Bronchial epithelial cell (primary cell): ENCODE measurements at regions not wholly inside any gene's neighbourhood (a gene's known extent, or its start where the extent isn't known, plus 50 kb on each side); places are given as distances from the start of the nearest gene placed in this dataset.
"Not testable (repeated sequence)": the region's sequence is repeated elsewhere in the genome, so short reads cannot be mapped to it uniquely, and the experiment has no call there.

Experiments used
- DNase-seq: peaks from one replicate; pipeline ENCODE4 v3.0.0-alpha.2; 2010; ENCODE audit warnings: low read depth
- FAIRE-seq: peaks from 2 replicates; lab custom pipeline; 2011; peaks lifted over from hg19 to GRCh38; lab: Jason Lieb, UNC
- H3K27me3 ChIP-seq: 2 replicates; pipeline ENCODE4 v1.5.1; 2011; ENCODE audit warnings: low read length; ENCODE audit not compliant: control insufficient read depth, insufficient read depth
- H3K36me3 ChIP-seq: 2 replicates; pipeline ENCODE4 v1.5.1; 2011; ENCODE audit warnings: low read length; ENCODE audit not compliant: control insufficient read depth, insufficient read depth
- H3K4me3 ChIP-seq: 2 replicates; pipeline ENCODE4 v1.5.1; 2011; ENCODE audit warnings: mild to moderate bottlenecking, low read depth, low read length, control low read depth
- TF ChIP-seq, protein P1 (sequence below): IDR thresholded peaks from 2 replicates; pipeline ENCODE4 v1.5.1; 2011; ENCODE audit warnings: mild to moderate bottlenecking, moderate library complexity, low read length, control low read depth, inconsistent platforms; ENCODE audit not compliant: insufficient read depth, severe bottlenecking

- peak; percentile 88 for DNase-seq
- H3K27me3 ChIP-seq: no peaks in the 10 kb centered on the region
- no peak for FAIRE-seq
- H3K4me3 ChIP-seq: no peak overlapping the region
- TF ChIP-seq, protein P1, sequence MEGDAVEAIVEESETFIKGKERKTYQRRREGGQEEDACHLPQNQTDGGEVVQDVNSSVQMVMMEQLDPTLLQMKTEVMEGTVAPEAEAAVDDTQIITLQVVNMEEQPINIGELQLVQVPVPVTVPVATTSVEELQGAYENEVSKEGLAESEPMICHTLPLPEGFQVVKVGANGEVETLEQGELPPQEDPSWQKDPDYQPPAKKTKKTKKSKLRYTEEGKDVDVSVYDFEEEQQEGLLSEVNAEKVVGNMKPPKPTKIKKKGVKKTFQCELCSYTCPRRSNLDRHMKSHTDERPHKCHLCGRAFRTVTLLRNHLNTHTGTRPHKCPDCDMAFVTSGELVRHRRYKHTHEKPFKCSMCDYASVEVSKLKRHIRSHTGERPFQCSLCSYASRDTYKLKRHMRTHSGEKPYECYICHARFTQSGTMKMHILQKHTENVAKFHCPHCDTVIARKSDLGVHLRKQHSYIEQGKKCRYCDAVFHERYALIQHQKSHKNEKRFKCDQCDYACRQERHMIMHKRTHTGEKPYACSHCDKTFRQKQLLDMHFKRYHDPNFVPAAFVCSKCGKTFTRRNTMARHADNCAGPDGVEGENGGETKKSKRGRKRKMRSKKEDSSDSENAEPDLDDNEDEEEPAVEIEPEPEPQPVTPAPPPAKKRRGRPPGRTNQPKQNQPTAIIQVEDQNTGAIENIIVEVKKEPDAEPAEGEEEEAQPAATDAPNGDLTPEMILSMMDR: no peak
- no peaks in the 10 kb centered on the region for H3K36me3 ChIP-seq
Observed at GRCh38 chr1:199247891-199248290, 609.1 kb downstream of the PTPRC start.

GRCh38 chr1:199254040-199254439 lies 615.2 kb downstream of the PTPRC start:
- not testable (repeated sequence) for H3K36me3 ChIP-seq, DNase-seq, H3K27me3 ChIP-seq, FAIRE-seq, H3K4me3 ChIP-seq

DNA sequence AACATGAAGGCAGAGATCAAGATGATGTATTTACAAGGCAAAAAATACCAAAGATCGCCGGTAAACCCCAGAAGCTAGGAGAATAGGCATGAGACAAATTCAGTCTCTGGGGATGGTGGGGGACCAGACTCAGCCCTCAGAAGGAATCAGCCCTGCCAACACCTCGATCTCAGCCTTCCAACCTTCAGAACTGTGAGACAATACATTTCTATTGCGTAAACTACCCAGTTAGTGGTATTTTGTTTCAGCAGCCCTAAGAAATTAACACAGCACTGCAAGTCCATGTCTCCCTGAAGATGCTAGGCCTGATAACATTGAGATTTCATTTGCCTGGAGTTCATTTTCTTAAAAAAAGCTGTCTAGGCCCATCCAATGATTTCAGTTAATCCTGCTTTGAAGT lies 622.5 kb downstream of the PTPRC start:
- Histone ChIP-seq H3K4me3 (no peak overlapping the region), H3K27me3 (no peaks in the 10 kb centered on the region), H3K36me3 (no peaks in the 10 kb centered on the region)
- FAIRE-seq (no peak), DNase-seq (no peak)
- TF ChIP-seq, protein P1: no peak

- TF ChIP-seq, protein P1: no peak
- FAIRE-seq (no peak), DNase-seq (peak; percentile 23)
- Histone ChIP-seq H3K27me3 (no peaks in the 10 kb centered on the region), H3K36me3 (no peaks in the 10 kb centered on the region), H3K4me3 (no peak overlapping the region)
Observed at GRCh38 chr1:199264283-199264682, 625.4 kb downstream of the PTPRC start.

- no peak for FAIRE-seq
Observed at GRCh38 chr1:199264911-199265310, 626.1 kb downstream of the PTPRC start.

DNA sequence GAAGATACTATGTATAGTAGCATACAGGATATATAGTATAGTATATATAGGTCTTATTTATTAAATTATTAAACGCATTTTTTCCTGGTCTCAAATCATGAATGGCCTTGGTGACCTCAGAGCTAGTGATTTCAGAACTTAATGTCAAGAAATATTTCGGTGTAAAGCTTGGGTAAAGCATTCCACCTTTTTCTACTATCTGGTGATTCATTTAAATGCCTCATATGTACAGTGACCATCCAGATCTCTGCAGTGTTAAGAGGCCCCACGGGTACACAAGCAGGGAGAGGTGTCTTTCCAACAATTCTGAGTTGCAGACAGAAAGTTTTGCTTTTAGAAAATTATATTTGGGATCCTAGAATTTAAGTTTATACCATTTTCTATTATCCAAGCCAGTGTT lies 626.5 kb downstream of the PTPRC start:
- Histone ChIP-seq H3K36me3 (no peaks in the 10 kb centered on the region), H3K4me3 (no peak overlapping the region), H3K27me3 (no peaks in the 10 kb centered on the region)
- DNase-seq: no peak
- TF ChIP-seq, protein P1: no peak
- no peak for FAIRE-seq

More at GRCh38 chr1:199264911-199265310, 626.1 kb downstream of the PTPRC start:
- H3K4me3 ChIP-seq: no peak overlapping the region
- H3K36me3 ChIP-seq: no peaks in the 10 kb centered on the region
- H3K27me3 ChIP-seq: no peaks in the 10 kb centered on the region
- no peak for DNase-seq
- TF ChIP-seq, protein P1: no peak
